ENCODE measurements at regions not wholly inside any gene's neighbourhood (a gene's known extent, or its start where the extent isn't known, plus 50 kb on each side); places are given as distances from the start of the nearest gene placed in this dataset.
"Not testable (repeated sequence)": the region's sequence is repeated elsewhere in the genome, so short reads cannot be mapped to it uniquely, and the experiment has no call there.

- TF ChIP-seq CTCF (IDR thresholded peaks at IDR 0.05; ENCODE audit: insufficient read depth, missing control alignments): no peak
- no peak for DNase-seq (ENCODE audit: insufficient read length, low spot score)
- FAIRE-seq: no peak
These were observed 113.3 kb upstream of the CDYL start for GRCh38 chr6:4662886-4663285.

GRCh38 chr6:4661391-4661790 lies 114.8 kb upstream of the CDYL start:
- FAIRE-seq (no peak), DNase-seq (ENCODE audit: insufficient read length, low spot score) (no peak)
- no peak for TF ChIP-seq CTCF (IDR thresholded peaks at IDR 0.05; ENCODE audit: insufficient read depth, missing control alignments)

GRCh38 chr6:4660377-4661321 lies 115.6 kb upstream of the CDYL start:
- TF ChIP-seq CTCF (IDR thresholded peaks at IDR 0.05; ENCODE audit: insufficient read depth, missing control alignments): no peak
- FAIRE-seq: no peak
- no peak for DNase-seq (ENCODE audit: insufficient read length, low spot score)

GRCh38 chr6:4659719-4660118 lies 116.5 kb upstream of the CDYL start:
- not testable (repeated sequence) for FAIRE-seq; DNase-seq (ENCODE audit: insufficient read length, low spot score)

GRCh38 chr6:4658486-4658885 lies 117.7 kb upstream of the CDYL start:
- FAIRE-seq: no peak
- DNase-seq (ENCODE audit: insufficient read length, low spot score): no peak
- no peak for TF ChIP-seq CTCF (IDR thresholded peaks at IDR 0.05; ENCODE audit: insufficient read depth, missing control alignments)

- DNase-seq (ENCODE audit: insufficient read length, low spot score) (no peak), FAIRE-seq (no peak)
- TF ChIP-seq CTCF (IDR thresholded peaks at IDR 0.05; ENCODE audit: insufficient read depth, missing control alignments): no peak
These were observed 120.1 kb upstream of the CDYL start for GRCh38 chr6:4656106-4656505.

GRCh38 chr6:4655196-4656025 lies 120.8 kb upstream of the CDYL start:
- no peak for DNase-seq (ENCODE audit: insufficient read length, low spot score)
- TF ChIP-seq CTCF (IDR thresholded peaks at IDR 0.05; ENCODE audit: insufficient read depth, missing control alignments): no peak
- FAIRE-seq: no peak

All from D721Med (cell line).